GM18867 (cell line): ENCODE measurements at regions not wholly inside any gene's neighbourhood (a gene's known extent, or its start where the extent isn't known, plus 50 kb on each side); places are given as distances from the start of the nearest gene placed in this dataset.
"Not testable (repeated sequence)": the region's sequence is repeated elsewhere in the genome, so short reads cannot be mapped to it uniquely, and the experiment has no call there.

Experiments
- ATAC-seq: cut with Tn5 transposase; IDR thresholded peaks from one replicate; pipeline ENCODE4 v1.9.1; 2021; ENCODE audit warnings: mild to moderate bottlenecking, moderate library complexity; ENCODE audit not compliant: unreplicated experiment

DNA sequence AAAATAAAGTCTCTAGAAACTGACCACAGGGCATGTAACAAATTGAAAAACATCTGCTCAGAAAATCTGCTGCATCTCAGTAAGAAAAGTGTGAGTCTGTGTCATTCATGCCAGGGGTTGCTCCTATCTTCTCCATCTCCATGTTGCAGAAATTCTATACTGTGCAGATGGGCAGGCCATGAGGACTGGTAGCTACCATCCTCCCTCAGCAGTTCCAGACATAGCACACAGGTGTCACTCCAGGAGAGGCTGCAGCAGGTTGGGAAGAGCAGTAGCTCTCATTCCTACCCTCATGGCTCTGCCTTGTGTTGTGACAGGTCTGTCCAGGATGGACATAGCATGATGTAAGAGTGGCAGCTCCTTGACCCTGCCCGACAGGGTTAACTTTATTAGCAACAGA lies 173.4 kb downstream of the NDUFS4 start:
- no peak for ATAC-seq

DNA sequence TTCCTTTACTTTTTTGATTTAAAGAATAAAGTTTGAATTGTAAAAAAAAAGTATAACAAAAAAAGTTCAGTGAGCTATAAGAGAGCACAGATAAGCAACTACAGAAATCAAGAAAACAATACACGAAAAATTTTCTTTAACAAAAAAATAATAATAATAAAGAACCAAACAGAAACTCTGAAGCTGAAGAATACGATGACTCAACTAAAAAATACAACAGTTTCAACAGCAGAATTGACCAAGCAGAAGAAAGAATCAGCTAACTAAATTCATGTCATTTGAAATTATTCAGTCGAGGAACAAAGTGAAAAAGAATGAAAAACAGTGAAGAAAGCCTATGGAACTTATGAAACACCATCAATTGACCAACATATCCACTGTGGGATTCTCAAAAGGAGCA lies 177.7 kb downstream of the NDUFS4 start:
- ATAC-seq: no peak

DNA sequence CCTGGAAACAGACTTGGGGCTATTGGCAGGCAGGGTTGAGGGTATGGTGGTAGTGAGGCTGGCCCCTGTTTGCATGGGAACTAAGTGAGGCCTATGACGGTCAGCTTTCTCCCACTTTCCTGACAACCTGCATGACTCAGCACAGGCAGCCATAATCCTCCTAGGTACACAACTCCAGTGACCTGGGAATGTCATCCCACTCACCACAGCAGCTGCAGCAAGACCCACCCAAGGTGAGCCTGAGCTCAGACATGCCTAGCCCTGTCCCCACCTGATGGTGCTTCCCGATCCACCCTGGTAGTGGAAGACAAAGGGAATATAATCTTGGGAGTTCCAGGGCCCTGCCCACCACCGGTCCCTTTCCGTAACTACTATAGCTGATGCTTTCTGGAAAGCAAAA lies 178.7 kb downstream of the NDUFS4 start:
- ATAC-seq: no peak

DNA sequence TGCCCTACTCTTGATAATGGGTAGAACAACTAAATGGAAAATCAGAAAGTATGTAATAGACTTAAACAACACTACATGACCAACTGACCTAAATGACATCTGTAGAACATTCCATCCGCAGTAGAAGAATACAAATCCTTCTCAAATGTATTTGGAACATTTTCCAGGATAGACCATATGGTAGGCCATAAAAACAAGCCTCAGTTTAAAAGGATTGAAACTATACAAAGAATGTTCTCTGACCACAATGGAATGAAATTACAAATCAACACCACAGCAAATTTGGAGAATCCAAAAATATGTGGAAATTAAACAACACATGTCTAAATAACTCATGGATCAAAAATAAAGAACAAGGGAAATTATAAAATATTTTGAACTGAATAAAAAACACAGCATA lies 189.2 kb downstream of the NDUFS4 start:
- ATAC-seq: no peak

DNA sequence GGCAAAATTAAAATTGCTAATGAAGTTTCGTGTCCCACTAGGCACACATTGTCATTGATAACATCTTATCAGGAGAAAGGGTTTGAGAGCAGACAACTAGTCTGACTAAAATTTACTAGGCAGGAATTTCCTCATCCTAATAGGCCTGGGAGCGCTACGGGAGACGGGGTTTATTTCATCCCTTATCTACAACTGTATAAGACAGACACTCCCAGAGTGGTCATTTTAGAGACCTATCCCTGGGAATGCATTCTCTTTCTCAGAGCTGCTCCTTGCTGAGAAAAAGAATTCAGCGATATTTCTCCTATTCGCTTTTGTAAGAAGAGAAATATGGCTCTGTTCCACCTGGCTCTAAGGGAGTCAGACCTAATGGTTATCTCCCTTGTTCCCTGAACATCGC lies 191.8 kb downstream of the NDUFS4 start:
- not testable (repeated sequence) for ATAC-seq

DNA sequence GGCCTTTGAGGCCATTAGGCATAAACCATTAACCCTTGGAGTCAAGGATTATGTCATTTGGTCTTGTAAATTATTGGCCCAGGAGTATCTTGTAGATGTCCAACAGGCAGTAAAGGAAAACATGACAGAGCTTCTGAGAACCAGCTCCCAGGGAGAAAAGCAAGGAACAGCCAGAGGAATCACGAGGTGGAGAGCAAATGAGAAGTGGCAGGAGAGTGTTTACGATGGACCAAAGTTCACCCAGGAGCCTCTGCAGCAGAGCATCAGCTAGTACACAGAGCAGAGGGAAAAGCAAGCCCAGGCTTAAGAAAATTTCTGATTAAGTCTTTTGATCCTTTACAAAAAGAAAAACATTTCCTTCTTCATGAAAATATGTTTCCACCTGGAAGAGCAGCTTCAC lies 206.2 kb downstream of the NDUFS4 start:
- ATAC-seq: no peak

DNA sequence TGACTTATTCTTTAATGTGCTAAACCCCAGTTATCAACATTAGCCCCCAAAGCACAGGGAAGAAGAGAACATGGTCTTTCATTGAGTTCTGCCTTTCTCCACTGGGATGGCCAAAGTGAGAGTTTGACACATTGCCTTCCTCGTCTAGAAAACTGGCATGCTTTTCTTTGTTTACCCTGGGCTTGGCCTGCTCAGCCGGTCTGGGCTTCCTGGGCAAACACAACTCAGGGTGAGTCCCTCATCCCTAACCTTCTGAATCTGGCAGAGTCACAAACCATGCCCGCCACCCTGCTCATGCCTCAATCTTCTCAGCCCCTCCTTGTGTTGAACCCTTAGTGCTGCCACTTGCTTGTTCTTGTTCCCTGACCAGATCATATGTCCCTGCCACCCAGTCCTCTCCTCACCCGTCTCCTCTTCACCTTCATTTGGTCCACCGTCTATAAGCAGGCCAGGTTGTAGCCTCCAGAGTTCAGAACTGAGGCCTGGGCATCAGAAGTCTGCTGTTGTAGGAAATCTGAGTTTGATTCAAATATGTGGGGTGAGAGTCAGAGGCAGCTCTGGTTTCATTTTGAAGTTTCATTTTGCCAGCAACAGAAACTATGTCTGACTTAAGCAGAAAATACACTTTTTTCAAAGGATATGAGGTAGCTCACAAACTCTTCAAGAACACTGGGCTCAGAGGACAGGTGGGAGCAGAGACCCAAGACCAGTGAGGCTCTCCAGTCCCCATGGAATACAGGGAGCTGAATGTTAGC lies 217.6 kb downstream of the NDUFS4 start:
- peak; percentile 80 for ATAC-seq

DNA sequence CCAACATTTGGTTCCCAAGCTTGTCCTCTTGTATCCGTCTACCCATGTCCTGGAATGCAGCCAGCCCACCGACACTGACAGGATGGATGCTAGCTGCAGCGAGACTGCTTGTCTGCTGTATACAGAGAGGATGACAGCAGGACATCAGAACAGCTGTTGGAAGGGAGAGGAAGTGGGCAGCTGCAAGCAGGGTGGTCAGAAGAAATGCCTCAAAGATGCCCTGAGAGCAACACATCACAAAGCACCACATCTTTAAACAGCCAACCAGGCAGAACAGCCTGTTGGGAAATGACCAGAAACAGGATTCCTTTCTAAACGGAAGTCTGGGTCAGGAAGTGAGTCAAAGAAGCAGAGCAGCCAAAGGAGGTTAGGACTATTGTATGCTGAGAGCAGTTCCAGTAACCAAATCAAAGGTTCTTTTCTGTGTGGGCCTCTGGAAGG lies 219.1 kb downstream of the NDUFS4 start:
- peak; percentile 60 for ATAC-seq

DNA sequence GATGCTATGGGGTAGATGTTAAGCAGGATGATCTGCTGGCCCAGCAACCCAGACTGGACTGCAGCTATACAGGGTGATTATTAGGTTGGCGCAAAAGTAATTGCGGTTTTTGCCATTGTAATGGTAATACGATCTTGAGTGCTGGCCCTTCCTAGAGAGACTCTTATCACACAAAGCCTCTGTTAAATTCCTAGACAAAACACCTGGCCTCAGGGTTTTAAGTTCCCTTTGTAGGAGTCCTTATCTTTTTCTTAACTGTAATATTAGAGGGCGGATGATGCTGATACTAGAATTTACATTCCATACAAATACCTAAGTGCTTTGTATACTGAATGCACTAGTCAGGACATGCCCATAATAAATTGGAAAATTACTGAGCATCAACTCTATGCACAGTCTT lies 222.2 kb downstream of the NDUFS4 start:
- ATAC-seq: no peak

DNA sequence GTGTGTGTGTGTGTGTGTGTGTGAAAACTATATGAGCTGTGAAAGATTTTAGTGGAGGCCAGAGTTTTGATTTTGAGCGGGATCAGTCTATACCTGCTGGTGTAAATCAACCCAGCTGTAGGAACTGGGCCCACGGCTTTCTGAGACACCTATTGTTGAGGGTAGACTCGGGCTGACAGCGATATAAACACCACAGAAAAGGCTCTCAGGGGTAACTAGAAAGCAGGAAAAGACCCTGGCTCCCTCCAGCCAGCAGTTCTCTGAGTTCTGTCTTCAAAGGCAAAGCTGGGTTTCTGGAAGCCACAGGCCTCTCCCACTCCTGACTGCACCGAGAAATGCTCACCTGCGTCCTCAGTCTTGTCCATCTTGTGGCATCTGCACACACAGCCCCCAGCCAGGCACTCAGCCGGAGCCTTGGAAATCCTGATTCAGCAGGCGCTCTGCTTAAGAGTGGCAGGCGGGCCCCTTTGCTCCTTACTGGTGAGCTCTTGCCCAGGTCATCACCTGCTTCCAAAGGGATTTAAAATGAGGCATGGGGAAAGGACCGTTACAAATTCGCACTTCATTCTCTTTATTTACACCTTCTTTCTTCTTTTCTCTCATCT lies 223.3 kb downstream of the NDUFS4 start:
- no peak for ATAC-seq

DNA sequence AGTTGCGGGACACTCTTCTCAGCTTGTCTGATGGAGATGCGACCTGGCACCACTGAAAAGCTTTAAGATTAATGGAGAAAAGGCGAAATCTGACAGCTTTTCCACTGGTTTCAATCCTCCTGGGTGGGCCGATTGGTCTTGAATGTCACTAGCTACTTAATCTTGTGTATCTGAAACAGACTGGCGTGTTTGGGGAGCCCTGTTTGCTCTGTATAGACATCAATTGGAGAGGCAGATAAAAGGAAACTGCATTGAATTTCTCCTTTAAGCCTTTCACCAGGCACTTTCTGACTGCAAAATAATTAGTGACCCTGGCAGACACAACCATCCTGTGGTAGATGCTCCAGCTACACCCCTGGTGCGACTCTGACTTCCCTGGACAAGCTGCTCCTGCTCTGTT lies 224.2 kb downstream of the NDUFS4 start:
- ATAC-seq: no peak

DNA sequence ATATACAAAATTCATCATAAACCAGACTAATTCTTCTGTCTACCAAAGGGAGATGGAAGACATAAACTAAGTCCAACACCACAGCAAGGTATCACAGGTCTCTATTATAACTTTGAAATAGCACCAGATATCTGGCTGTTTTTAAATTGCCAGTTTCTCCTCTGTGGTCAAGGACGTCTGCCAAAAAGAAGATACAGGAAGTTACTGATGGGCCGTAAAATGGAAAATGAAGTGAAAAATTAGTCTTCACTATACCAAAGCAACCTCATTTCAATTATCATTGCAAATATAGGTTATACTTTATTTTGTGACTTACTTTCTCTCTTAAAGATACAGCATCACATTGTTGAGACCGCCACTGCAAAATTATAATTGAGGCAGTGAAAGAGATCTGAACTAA lies 225.5 kb downstream of the NDUFS4 start:
- no peak for ATAC-seq

DNA sequence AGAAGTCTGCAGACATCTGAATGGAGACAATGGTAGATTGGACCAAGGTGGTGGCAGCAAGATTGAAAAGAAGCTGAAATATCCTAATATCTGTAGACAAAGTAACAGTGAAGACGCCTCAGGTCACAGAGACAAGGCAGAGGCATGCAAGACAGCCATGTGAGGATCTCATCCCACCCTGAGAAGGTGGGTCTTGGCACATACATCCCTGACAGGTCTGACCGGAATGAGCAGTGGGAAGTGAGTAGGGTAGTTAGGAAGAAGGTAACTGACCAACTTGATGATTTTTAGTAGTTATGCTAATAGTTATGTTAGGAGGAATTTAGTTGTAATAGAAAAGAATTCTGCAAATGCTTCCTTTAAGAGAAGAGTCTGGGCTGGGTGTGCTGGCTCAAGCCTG lies 229.6 kb downstream of the NDUFS4 start:
- ATAC-seq: no peak

DNA sequence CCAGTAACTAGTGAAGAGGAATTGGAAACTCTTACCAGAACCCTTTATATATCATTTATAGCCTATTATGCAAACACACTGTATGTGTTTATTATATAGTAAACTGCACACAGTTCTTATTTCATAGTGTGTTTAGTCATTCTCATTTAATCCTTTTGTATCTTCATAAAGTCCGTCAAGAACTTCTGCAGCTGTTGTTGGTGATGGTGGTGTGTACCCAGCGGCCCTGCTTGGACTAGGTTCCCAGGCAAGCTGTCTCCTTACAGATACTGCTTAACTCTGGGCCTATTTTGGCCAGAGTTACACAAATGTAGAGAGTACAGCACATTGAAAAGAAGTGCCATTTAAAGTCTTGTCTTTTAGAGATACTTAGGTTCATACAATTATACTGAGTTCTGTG lies 231.9 kb downstream of the NDUFS4 start:
- ATAC-seq: no peak

DNA sequence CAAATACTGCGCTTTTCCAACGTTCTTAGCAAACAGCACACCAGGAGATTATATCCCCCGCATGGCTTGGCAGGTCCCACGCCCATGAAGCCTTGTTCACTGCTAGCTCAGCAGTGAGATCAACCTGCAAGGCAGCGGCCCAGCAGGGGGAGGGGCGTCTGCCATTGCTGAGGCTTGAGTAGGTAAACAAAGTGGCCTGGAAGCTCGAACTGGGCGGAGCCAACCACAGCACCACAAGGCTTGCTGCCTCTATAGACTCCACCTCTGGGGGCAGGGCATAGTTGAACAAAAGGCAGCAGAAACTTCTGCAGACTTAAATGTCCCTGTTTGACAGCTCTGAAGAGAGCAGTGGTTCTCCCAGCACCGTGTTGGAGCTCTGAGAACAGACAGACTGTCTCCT lies 239.2 kb downstream of the NDUFS4 start:
- not testable (repeated sequence) for ATAC-seq

DNA sequence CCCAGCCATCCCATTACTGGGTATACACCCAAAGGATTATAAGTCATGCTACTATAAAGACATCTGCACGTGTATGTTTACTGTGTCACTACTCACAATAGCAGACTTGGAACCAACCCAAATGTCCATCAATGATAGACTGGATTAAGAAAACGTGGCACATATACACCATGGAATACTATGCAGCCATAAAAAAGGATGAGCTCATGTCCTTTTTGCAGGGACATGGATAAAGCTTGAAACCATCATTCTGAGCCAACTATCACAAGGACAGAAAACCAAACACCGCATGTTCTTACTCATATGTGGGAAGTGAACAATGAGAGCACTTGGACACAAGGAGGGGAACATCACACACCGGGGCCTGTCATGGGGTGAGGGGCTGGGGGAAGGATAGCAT lies 248.0 kb downstream of the NDUFS4 start:
- not testable (repeated sequence) for ATAC-seq

DNA sequence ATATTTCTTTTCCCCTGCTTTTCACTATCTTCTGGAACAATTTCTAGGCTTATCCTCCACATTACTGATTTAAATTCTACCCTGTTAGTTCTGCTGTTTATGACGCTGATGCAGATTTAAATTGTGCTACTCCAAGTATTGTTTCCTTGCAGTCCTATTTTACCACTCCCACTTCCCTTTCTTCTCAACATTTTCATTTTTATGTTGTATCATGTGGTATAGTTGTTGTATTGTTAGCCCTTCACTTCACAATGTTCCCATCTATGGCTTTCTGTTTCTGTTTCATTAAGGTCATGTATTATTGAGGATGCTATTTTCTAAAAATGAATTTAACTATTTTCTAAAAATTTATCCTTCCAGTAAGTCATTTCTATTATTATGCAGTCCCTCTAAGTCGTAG lies 254.4 kb downstream of the NDUFS4 start:
- peak; percentile 76 for ATAC-seq

DNA sequence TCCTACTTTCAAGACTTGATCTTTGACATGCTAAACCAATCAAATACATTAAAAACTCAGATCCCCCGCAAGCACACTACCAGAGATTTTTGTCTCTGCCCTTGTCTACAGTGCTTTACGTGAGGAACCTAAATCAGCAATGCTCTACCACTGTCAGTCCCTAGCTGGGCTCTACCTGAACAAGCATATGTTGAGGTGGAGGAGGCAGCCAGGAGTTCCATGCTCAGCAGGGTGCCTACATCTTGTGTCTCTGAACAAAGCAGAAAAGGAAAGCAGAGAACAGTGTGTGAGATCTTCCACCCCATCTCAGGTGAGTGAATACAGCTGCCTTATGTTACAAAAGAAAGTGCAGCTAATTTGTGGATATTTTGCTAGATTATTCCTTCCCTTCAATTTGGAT lies 255.0 kb downstream of the NDUFS4 start:
- ATAC-seq: no peak

DNA sequence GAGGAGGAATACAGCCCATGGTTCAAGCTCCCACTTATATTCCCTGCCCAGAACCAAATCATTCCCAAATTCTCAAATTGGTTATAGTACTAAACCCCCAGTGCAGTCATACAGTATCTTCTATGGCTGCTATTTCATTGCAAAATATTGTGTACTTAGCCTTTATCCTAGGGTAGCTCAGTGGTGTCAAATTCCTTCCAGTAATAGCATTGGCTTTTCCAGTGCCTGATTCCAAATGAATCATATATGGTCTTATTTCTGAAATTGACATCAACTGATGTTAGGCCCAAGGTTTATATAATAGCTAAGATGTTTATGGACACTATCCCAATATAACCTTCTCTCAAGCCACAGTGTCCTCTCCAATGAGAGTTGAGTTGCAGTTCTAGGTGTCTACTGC lies 256.7 kb downstream of the NDUFS4 start:
- ATAC-seq: no peak

DNA sequence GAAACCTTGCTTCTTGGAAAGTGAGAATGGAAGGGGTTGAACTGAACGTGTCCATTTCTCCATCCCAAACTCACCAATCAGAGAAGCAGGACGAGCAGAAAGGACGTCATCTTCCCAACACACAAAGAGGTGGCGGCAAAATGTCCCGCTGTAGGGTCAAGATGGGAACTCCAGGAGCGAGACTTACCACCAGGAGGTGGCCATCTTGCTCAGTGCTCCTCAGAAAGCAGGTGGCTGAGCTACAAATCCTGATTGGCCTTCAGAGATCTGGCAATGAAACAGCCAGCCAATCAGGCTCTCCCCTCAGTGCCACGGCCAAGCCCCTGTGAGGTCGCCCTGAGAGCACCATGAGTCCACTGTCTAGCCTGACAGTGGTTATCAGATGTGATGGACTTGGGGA lies 259.0 kb downstream of the NDUFS4 start:
- ATAC-seq: no peak

DNA sequence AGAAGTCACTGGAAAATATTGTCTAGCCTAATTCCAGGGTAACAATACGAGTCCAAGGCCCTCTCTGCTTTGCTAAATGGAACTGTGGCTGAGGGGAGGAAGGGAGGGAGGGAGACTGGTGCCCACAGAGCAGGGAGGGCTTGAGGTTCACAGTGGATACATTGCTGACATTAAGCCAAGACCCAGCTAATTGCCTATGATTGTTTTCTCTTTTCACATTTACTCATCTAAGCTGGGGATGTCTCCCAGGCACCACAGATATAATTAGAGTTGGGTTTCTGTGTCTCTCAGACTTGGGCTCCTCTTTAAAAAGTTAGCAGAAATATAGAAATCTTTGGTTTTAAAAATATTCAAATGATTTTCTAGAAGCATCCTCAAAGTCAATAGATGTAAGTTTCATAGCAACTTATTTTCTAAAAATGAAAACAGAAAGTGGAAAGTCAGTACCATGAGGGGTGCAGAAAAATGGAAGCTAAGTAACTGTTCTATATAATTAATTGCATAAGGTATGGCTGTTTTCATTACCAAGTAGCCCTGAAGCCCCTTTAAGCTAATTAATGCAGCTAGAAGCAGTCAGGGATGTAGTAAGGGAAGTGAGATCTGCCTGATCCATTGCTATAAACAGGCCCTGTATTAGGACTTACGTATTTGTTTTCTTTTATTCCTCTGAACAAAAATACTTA lies 259.8 kb downstream of the NDUFS4 start:
- peak; percentile 61 for ATAC-seq

DNA sequence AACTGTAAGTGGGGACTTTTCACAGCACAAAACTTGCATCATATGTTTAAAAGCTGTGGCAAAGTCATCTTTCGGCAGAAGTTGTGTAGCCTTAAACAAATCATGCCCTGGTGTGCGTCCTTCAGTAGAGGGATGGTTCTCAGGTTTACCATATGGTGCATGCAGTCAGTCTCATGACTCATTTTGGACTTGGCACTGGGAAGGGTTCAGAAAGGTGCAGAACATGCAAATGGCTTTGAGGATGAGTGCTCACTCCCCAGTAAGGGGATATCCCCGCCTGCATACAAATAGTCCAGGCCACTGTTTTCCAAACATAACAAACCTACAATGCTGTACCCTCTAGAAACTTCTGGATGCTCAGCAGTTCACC lies 260.3 kb downstream of the NDUFS4 start:
- ATAC-seq: peak; percentile 90
